Amniotic stem cell (primary cell): ENCODE measurements at regions not wholly inside any gene's neighbourhood (a gene's known extent, or its start where the extent isn't known, plus 50 kb on each side); places are given as distances from the start of the nearest gene placed in this dataset.

ENCODE experiments used
- DNase-seq: peaks from one replicate; lab custom pipeline; 2025; lab: John Stamatoyannopoulos, UW

GRCh38 chr11:92276773-92277172, 52.2 kb downstream of the FAT3 start:
- no peak for DNase-seq

DNA sequence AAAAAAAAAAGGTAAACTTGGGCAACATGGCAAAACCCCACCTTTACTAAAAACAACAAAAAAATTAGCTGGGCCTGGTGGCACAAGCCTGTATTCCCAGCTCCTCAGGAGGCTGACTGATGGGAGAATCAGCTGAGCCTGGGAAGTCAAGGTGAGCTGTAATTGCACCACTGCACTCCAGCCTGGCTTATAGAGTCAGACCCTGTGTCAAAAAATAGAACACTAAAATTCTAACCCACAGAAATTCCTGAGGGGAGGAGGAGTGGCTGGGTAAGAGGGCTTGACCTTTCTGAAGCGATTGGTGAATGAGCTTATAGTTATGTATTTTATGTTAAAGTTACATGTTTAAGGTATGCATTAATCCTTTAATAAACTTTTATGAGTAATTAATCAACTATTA, 53.3 kb downstream of the FAT3 start:
- no peak for DNase-seq

DNA sequence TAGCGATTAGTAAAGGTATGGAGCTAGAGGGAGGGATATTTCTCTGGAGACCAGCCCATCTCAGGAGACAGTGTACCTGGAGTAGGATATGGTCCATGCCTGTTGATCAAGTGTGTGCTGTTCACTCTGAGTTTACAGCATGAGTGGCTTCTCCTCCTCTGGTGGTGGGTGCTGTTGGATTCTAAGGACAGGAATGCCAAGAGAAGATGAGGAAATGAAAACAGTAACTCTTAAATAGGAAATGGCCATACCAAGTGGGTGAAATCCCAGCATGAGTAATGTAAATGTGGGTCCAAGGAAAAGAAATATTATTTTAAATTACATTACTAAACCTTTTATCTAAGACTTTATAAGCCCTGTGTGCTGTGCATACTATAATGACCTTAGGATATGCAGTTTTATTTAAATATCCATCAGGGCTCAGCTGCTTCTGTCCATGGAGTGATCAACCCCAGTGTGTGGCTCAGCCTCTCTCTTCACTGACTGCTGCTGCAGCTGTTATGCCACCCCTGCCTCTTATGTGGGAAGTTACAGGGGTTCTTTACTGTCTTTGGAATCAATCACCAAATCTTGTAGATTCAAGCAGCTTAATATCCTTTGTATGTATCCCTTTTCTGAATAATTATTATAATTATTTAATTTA, 54.3 kb downstream of the FAT3 start:
- DNase-seq = no peak

DNA sequence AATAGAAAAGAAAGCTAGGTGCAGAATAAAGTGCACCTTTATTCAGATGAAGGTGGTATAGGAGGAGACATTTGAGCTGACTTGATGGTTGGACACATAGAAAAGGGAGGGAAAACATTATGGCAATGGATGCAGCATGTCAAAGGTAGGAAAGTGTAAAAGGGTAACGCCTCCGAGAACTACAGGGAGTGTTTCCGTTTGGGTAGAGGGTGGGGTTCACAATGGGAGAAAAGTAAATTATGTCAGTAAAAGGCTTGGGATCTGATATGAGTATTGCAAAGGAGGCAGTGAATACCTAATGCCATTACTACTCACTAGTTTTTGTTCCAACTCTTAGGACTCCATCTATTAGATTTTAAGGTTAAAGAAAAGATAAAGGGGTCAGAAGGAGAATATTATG, 59.5 kb downstream of the FAT3 start:
- no peak for DNase-seq

DNA sequence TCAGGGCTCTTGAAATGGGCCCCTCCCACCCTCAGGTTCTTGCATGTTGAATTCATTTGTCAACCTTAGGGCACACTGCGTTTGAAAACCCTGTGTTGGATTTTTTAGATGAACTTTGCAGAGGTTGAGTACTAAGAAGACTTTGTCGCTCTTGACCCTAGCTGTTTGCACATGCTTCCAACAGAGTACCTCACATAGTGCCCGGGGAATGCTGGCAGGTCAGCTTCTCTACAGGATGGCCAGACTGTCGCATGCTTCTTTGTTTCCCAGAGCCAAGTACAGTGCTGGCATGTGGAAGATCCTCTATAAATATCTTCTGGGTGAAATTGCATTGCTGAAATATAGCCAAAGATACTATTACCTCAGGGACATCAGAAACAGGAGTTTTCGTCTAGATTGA, 59.9 kb downstream of the FAT3 start:
- no peak for DNase-seq

GRCh38 chr11:92285776-92286175, 61.2 kb downstream of the FAT3 start:
- DNase-seq = no peak

DNA sequence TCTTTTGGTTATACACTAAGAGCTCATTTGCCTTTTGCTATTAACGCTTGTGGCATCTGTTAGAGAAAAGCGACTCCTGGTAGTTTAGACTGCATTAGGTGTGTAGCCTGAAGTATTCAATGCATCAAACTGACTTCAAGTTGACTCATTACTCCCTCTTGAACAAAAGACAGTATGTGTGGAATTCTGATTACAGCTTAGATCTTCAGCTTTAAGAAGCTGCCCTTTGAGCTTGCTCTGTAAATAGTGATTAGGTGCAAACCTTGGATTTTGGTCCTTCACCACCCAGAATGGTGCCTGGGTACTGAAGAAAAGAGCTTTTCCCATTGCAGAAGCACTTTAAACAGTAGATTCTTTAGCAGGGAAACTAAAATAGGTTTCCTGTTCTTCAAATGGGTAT, 62.1 kb downstream of the FAT3 start:
- no peak for DNase-seq

- DNase-seq = no peak
Measured at GRCh38 chr11:92295175-92296137, 70.8 kb downstream of the FAT3 start.

GRCh38 chr11:92296138-92296515, 71.5 kb downstream of the FAT3 start:
- DNase-seq = no peak

GRCh38 chr11:92297567-92298553, 73.2 kb downstream of the FAT3 start:
- DNase-seq = no peak

GRCh38 chr11:92300876-92301275, 76.3 kb downstream of the FAT3 start:
- DNase-seq = no peak

DNA sequence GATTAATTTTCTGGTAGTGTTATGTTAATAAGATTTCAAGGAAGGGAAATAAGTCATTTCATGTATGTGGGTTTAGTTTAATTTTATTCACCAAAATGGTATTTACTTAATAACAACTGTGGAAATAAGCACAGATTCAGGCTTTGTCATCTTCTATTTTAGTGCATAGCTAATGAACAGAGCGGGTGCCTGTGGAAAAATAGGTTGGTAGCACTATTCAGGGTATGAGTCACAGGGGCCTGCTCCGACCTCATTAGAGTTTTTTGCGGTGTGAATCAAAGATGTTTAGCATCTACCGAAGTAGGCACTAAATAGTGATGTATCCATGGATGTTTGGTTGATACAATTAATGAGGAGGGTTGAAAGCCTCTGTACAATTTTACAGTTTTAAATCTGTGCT, 78.2 kb downstream of the FAT3 start:
- no peak for DNase-seq

GRCh38 chr11:92304271-92304670, 79.7 kb downstream of the FAT3 start:
- no peak for DNase-seq

- no peak for DNase-seq
Measured at GRCh38 chr11:92306966-92307510, 82.4 kb downstream of the FAT3 start.

DNA sequence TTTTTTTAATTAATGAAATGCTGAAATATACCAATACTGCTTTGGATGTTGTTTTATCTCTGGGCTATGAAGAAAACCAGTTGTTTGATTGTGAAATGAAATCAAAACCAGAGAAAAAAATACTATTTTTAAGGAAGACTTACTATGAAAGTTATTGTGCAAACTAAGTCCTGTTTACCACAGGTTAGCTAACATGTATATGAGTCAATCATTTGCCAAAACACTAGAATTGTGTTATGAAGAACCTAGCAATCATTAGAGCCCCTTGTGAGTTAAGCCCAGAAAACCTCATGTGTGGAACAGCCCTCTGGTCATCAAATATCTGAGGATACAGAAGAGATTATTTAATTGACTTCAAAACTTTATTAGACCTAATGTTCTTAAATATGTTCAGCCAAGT, 83.7 kb downstream of the FAT3 start:
- DNase-seq = no peak

GRCh38 chr11:92311616-92312449, 87.2 kb downstream of the FAT3 start:
- DNase-seq = no peak

DNA sequence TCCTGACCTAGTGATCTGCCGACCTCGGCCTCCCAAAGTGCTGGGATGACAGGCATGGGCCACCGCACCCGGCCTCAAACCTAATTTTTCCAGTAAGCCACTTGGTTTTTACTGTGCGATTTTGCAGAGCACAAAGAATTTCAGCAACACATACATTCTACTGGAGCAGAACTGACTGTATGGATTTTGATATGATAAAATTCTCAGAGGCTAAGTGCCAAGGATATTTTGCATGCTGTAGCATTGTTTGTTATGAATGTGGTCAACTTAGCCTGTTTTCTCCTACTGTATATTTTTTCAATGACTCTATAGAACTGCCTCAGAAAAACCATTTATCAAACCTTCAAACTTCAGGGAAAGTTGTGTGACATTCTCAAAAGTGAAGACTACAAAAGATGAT, 89.2 kb downstream of the FAT3 start:
- DNase-seq = no peak

GRCh38 chr11:92314499-92314898, 89.9 kb downstream of the FAT3 start:
- DNase-seq = no peak

- DNase-seq = no peak
Measured at GRCh38 chr11:92316106-92316809, 91.6 kb downstream of the FAT3 start.

- DNase-seq = no peak
Measured at GRCh38 chr11:92317222-92317621, 92.6 kb downstream of the FAT3 start.
